GM12878 (cell line): ENCODE measurements at regions not wholly inside any gene's neighbourhood (a gene's known extent, or its start where the extent isn't known, plus 50 kb on each side); places are given as distances from the start of the nearest gene placed in this dataset.

Source experiments
- ATAC-seq: fragments of 200-7000 bp; cut with Tn5 transposase; 3 replicates; pipeline ENCODE4 v1.9.1; 2020; ENCODE audit warnings: mild to moderate bottlenecking, moderate library complexity
- BruUV-seq: library from RNA; stranded (reverse); fragments of 400-500 nt; replicated peaks from 2 replicates; lab custom pipeline; 2021; lab: Mats Ljungman, UMichigan
- CTCF ChIA-PET: fragments of 300-600 bp; sonication (Branson Sonifier 250); formaldehyde crosslinking; extraction: SDS; loops from one replicate; lab custom pipeline; 2021; ENCODE audit warnings: inconsistent platforms; lab: Yijun Ruan, JAX
- POLR2A ChIA-PET: fragments of 350-600 bp; formaldehyde crosslinking; extraction: SDS; loops from one replicate; lab custom pipeline; 2021; ENCODE audit warnings: inconsistent platforms; lab: Charles Lee
- RAD21 ChIA-PET: fragments of 300-600 bp; sonication (Branson Sonifier 250); formaldehyde crosslinking; loops from one replicate; lab custom pipeline; 2023; ENCODE audit warnings: antibody characterized with exemption; ENCODE audit not compliant: unreplicated experiment; lab: Charles Lee
- SMC1A ChIA-PET: fragments of 300-600 bp; sonication (Branson Sonifier 250); formaldehyde crosslinking; loops from one replicate; lab custom pipeline; 2023; ENCODE audit not compliant: unreplicated experiment, uncharacterized antibody; lab: Charles Lee
- DNase-seq: peaks from one replicate; pipeline ENCODE4 v3.0.0-alpha.2; 2011; ENCODE audit warnings: low read depth, low spot score
- FAIRE-seq: peaks from 3 replicates; lab custom pipeline; 2011; peaks lifted over from hg19 to GRCh38; lab: Jason Lieb, UNC
- H2AFZ ChIP-seq: 2 replicates; pipeline ENCODE4 v1.6.0; 2011; ENCODE audit warnings: low read depth, low read length, control low read depth; ENCODE audit not compliant: control insufficient read depth
- H3K27ac ChIP-seq: 2 replicates; pipeline ENCODE4 v1.5.1; 2011; ENCODE audit warnings: control low read depth; ENCODE audit not compliant: control insufficient read depth, insufficient read depth
- H3K27me3 ChIP-seq, 2 experiments: replicated peaks in 1 of 2; 2 replicates each; pipeline versions ENCODE4 v1.6.0 to v1.6.1; 2011; ENCODE audit warnings: low read length in 1 of 2; ENCODE audit not compliant: control insufficient read depth in 2 of 2, insufficient read depth in 2 of 2
- H3K36me3 ChIP-seq, 2 experiments: 2 replicates each; pipeline ENCODE4 v1.5.1; 2011; ENCODE audit warnings: low read length in 1 of 2; ENCODE audit not compliant: control insufficient read depth in 2 of 2, insufficient read depth in 2 of 2
- H3K4me1 ChIP-seq: 2 replicates; pipeline ENCODE4 v1.6.1; 2011; ENCODE audit warnings: mild to moderate bottlenecking, low read length, moderate library complexity, mixed read lengths; ENCODE audit not compliant: control insufficient read depth, insufficient read depth
- H3K4me2 ChIP-seq: 2 replicates; pipeline ENCODE4 v1.6.0; 2011; ENCODE audit warnings: control low read depth; ENCODE audit not compliant: control insufficient read depth, insufficient read depth
- H3K4me3 ChIP-seq: fragments of 200-600 bp; sonication (generic); 2 replicates; pipeline ENCODE4 v1.5.1; 2016
- H3K79me2 ChIP-seq: 2 replicates; pipeline ENCODE4 v1.6.0; 2011; ENCODE audit warnings: low read length; ENCODE audit not compliant: control insufficient read depth, insufficient read depth
- H3K9ac ChIP-seq: 2 replicates; pipeline ENCODE4 v1.8.0; 2011; ENCODE audit warnings: low read length, control low read depth, mixed read lengths; ENCODE audit not compliant: control insufficient read depth, insufficient read depth
- H3K9me3 ChIP-seq: replicated peaks from 3 replicates; pipeline ENCODE4 v1.5.1; 2011; ENCODE audit warnings: mild to moderate bottlenecking, low read length; ENCODE audit not compliant: control insufficient read depth, insufficient read depth
- H4K20me1 ChIP-seq: 2 replicates; pipeline ENCODE4 v1.6.0; 2011; ENCODE audit not compliant: control insufficient read depth, insufficient read depth
- ASH2L ChIP-seq: fragments of 300-600, 200-600 bp; sonication (generic); IDR thresholded peaks from 2 replicates; pipeline ENCODE4 v1.6.1; 2017; ENCODE audit warnings: low read depth, mild to moderate bottlenecking, borderline replicate concordance
- CEBPB ChIP-seq, 2 experiments: fragments of 150-350 bp in 1 of 2; IDR thresholded peaks; 2 replicates each; pipeline ENCODE4 v1.6.1; 2012 to 2014; ENCODE audit warnings: low read depth in 2 of 2, low read length in 2 of 2, borderline replicate concordance in 1 of 2, inconsistent platforms in 1 of 2
- GATAD2B ChIP-seq: fragments of 450-650 bp; conservative IDR thresholded peaks from 2 replicates; pipeline ENCODE4 v1.6.1; 2017; ENCODE audit warnings: low read depth, mild to moderate bottlenecking, moderate library complexity
- NFIC ChIP-seq: IDR thresholded peaks from 2 replicates; pipeline ENCODE4 v1.6.1; 2012; ENCODE audit warnings: low read depth, mild to moderate bottlenecking, inconsistent platforms, low read length, moderate library complexity
- SUZ12 ChIP-seq: fragments of 200-600 bp; sonication (generic); IDR thresholded peaks from one replicate; pipeline ENCODE4 v1.6.1; 2018; ENCODE audit warnings: antibody characterized with exemption, mild to moderate bottlenecking; ENCODE audit not compliant: unreplicated experiment
- USF2 ChIP-seq: IDR thresholded peaks from 2 replicates; pipeline ENCODE4 v1.6.1; 2011; ENCODE audit warnings: low read depth, low read length, improper control_type of control experiment, borderline replicate concordance
- WGBS: methylation state at CpG from one replicate; pipeline ENCODE4 v1.1.6; 2016; ENCODE audit warnings: low lambda C conversion rate; ENCODE audit not compliant: insufficient replicate concordance, insufficient coverage; ENCODE audit errors: missing lambda C conversion rate; 5-methylcytosine and 5-hydroxymethylcytosine counted together
- in situ Hi-C: fragments of 300-500 bp; cut with MboI; formaldehyde crosslinking; loops from 9 replicates; pipeline ENCODE4 v1.14.3; 2018; ENCODE audit warnings: mixed read lengths
- intact Hi-C: fragments of 100-400 bp; cut with micrococcal nuclease; formaldehyde crosslinking; loops from one replicate; pipeline ENCODE4 v1.14.2; 2022; ENCODE audit not compliant: unreplicated experiment
- TF ChIP-seq, protein P1 (sequence below): fragments of 450-650 bp; formaldehyde crosslinking; IDR thresholded peaks from 2 replicates; pipeline ENCODE4 v1.5.0; 2022; ENCODE audit warnings: mild to moderate bottlenecking, missing genetic modification characterization

DNA sequence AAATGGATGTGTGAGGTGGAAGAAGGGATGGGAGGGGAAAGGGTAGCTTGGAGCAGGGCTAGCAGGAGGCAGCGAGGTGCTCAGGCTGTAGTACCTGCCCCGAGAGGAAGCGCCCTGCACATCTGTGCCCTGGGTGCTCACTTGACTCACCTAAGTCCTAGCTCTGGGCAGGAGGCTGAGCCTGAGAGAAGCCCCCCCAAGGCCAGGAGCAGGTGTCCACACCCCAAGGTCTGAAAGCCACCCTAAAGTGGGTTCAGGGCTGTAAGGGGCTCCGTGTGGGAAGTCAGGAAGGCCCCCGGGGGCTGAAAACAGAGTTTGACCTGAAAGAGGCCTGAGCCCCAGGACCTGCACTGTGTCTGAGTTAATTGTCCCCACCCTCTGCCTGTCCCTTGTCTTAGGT, 95.8 kb upstream of the PODXL start (continued):
- no peak for TF ChIP-seq CEBPB (IDR thresholded peaks at IDR 0.05; ENCODE audit: borderline replicate concordance in 1 of 2, low read depth in 2 of 2, low read length in 2 of 2)
- no peak for TF ChIP-seq SUZ12
- TF ChIP-seq ASH2L = no peak
- TF ChIP-seq USF2 = no peak

GRCh38 chr7:131649879-131650278, 93.5 kb upstream of the PODXL start:
- Histone ChIP-seq H3K4me3 (no peak overlapping the region), H3K27me3 (no peaks in the 10 kb centered on the region; a peak in 1 of 4 replicates), H3K79me2 (no peaks in the 10 kb centered on the region), H4K20me1 (no peaks in the 10 kb centered on the region), H3K27ac (no peak overlapping the region), H3K36me3 (no peaks in the 10 kb centered on the region), H2AFZ (no peak overlapping the region), H3K4me2 (no peak overlapping the region), H3K4me1 (no peaks in the 10 kb centered on the region), H3K9me3 (no peaks in the 10 kb centered on the region), H3K9ac (no peak overlapping the region)
- 47% methylated on average over 13 of the region's 13 CpGs for WGBS
- RAD21 ChIA-PET = no interaction called here
- ATAC-seq (no peak), FAIRE-seq (no peak), DNase-seq (no peak)
- no TSS peak for BruUV-seq
- CTCF ChIA-PET = no interaction called here
- TF ChIP-seq GATAD2B = no peak
- TF ChIP-seq, protein P1, sequence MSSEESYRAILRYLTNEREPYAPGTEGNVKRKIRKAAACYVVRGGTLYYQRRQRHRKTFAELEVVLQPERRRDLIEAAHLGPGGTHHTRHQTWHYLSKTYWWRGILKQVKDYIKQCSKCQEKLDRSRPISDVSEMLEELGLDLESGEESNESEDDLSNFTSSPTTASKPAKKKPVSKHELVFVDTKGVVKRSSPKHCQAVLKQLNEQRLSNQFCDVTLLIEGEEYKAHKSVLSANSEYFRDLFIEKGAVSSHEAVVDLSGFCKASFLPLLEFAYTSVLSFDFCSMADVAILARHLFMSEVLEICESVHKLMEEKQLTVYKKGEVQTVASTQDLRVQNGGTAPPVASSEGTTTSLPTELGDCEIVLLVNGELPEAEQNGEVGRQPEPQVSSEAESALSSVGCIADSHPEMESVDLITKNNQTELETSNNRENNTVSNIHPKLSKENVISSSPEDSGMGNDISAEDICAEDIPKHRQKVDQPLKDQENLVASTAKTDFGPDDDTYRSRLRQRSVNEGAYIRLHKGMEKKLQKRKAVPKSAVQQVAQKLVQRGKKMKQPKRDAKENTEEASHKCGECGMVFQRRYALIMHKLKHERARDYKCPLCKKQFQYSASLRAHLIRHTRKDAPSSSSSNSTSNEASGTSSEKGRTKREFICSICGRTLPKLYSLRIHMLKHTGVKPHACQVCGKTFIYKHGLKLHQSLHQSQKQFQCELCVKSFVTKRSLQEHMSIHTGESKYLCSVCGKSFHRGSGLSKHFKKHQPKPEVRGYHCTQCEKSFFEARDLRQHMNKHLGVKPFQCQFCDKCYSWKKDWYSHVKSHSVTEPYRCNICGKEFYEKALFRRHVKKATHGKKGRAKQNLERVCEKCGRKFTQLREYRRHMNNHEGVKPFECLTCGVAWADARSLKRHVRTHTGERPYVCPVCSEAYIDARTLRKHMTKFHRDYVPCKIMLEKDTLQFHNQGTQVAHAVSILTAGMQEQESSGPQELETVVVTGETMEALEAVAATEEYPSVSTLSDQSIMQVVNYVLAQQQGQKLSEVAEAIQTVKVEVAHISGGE (CRISPR knock-in tag) = no peak
- TF ChIP-seq NFIC = no peak
- in situ Hi-C loops = no loop called here
- POLR2A ChIA-PET = no interaction called here
- SMC1A ChIA-PET = no interaction called here
- intact Hi-C loops = loop anchor here (10.0 kb wide), 1 partner anchor 105 kb away; no protein-coding TSS in a partner anchor
